OCI-LY1 (cell line): ENCODE measurements at regions not wholly inside any gene's neighbourhood (a gene's known extent, or its start where the extent isn't known, plus 50 kb on each side); places are given as distances from the start of the nearest gene placed in this dataset.

Source experiments
- H2AFZ ChIP-seq: fragments of 200-600 bp; sonication (generic), shearing (Covaris generic); 2 replicates; pipeline ENCODE4 v1.6.0; 2014; ENCODE audit warnings: antibody characterized with exemption, mild to moderate bottlenecking, low read length
- H3F3A ChIP-seq: fragments of 200-600 bp; sonication (generic), shearing (Covaris generic); 2 replicates; pipeline ENCODE4 v1.6.0; 2014; ENCODE audit warnings: mild to moderate bottlenecking, antibody characterized with exemption, low read length, moderate library complexity; ENCODE audit not compliant: insufficient read depth
- H3K27ac ChIP-seq: fragments of 200-600 bp; sonication (generic); 2 replicates; pipeline ENCODE4 v1.5.1; 2014; ENCODE audit warnings: low read length, mixed run types, mild to moderate bottlenecking, low read depth; ENCODE audit not compliant: poor library complexity, severe bottlenecking
- H3K27me3 ChIP-seq: fragments of 200-600 bp; sonication (generic); 2 replicates; pipeline ENCODE4 v1.6.0; 2014; ENCODE audit warnings: antibody characterized with exemption, mild to moderate bottlenecking, low read length, moderate library complexity; ENCODE audit not compliant: insufficient read depth
- H3K36me3 ChIP-seq: fragments of 200-600 bp; sonication (generic); 2 replicates; pipeline ENCODE4 v1.6.1; 2014; ENCODE audit warnings: mild to moderate bottlenecking, antibody characterized with exemption, low read length, moderate library complexity, mixed read lengths; ENCODE audit not compliant: insufficient read depth
- H3K4me1 ChIP-seq: fragments of 200-600 bp; sonication (generic); 2 replicates; pipeline ENCODE4 v1.5.1; 2014; ENCODE audit warnings: mild to moderate bottlenecking, low read length, moderate library complexity; ENCODE audit not compliant: insufficient read depth, severe bottlenecking
- H3K4me2 ChIP-seq: fragments of 200-600 bp; sonication (generic), shearing (Covaris generic); 2 replicates; pipeline ENCODE4 v1.6.1; 2014; ENCODE audit warnings: low read length
- H3K4me3 ChIP-seq: fragments of 200-600 bp; sonication (generic); 2 replicates; pipeline ENCODE4 v1.5.1; 2014; ENCODE audit warnings: low read length, low read depth, mild to moderate bottlenecking, mixed read lengths; ENCODE audit not compliant: poor library complexity, severe bottlenecking
- H3K79me2 ChIP-seq: fragments of 200-600 bp; shearing (Covaris generic); 2 replicates; pipeline ENCODE4 v1.6.1; 2016; ENCODE audit warnings: mixed run types, low read length, mixed read lengths; ENCODE audit not compliant: insufficient read depth
- H3K9ac ChIP-seq: fragments of 200-600 bp; sonication (generic), shearing (Covaris generic); 2 replicates; pipeline ENCODE4 v1.6.1; 2014; ENCODE audit warnings: mild to moderate bottlenecking, low read length, mixed read lengths
- H3K9me2 ChIP-seq: fragments of 200-600 bp; sonication (generic), shearing (Covaris generic); 2 replicates; pipeline ENCODE4 v1.6.1; 2014; ENCODE audit warnings: low read depth, mild to moderate bottlenecking, low read length, mixed read lengths
- H3K9me3 ChIP-seq: fragments of 200-600 bp; shearing (Covaris generic); 2 replicates; pipeline ENCODE4 v1.6.1; 2014; ENCODE audit warnings: low read length, mixed read lengths
- H4K20me1 ChIP-seq: fragments of 200-600 bp; sonication (generic), shearing (Covaris generic); 2 replicates; pipeline ENCODE4 v1.6.0; 2016; ENCODE audit warnings: mild to moderate bottlenecking, low read length; ENCODE audit not compliant: insufficient read depth
- CTCF ChIP-seq: fragments of 200-600 bp; sonication (generic), shearing (Covaris generic); IDR thresholded peaks from 2 replicates; pipeline ENCODE4 v1.5.1; 2017; ENCODE audit warnings: mild to moderate bottlenecking, antibody characterized with exemption, low read length, moderate library complexity, mixed read lengths
- EZH2 ChIP-seq: fragments of 200-600 bp; sonication (generic), shearing (Covaris generic); IDR thresholded peaks from 2 replicates; pipeline ENCODE4 v1.8.0; 2017; ENCODE audit warnings: borderline replicate concordance, mixed run types, mild to moderate bottlenecking, antibody characterized with exemption, low read length, moderate library complexity, mixed read lengths

- Histone ChIP-seq H2AFZ (no peak overlapping the region), H3K4me3 (no peak overlapping the region), H3K79me2 (no peaks in the 10 kb centered on the region), H3K27ac (no peak overlapping the region), H3K9me2 (no peaks in the 10 kb centered on the region), H3K27me3 (no peaks in the 10 kb centered on the region), H3K36me3 (no peaks in the 10 kb centered on the region), H3K9ac (no peak overlapping the region), H3K9me3 (no peaks in the 10 kb centered on the region), H3F3A (no peaks in the 10 kb centered on the region), H3K4me2 (no peak overlapping the region), H4K20me1 (no peaks in the 10 kb centered on the region), H3K4me1 (no peaks in the 10 kb centered on the region)
- TF ChIP-seq CTCF (no peak), EZH2 (no peak)
Measured at GRCh38 chr2:6764968-6765723, 100.6 kb downstream of the CMPK2 start.

- Histone ChIP-seq H4K20me1 (no peaks in the 10 kb centered on the region), H3F3A (no peaks in the 10 kb centered on the region), H3K36me3 (no peaks in the 10 kb centered on the region), H3K27me3 (no peaks in the 10 kb centered on the region), H3K4me2 (no peak overlapping the region), H3K9ac (no peak overlapping the region), H3K4me1 (peaks cover 23% of the 10 kb centered on the region), H3K79me2 (no peaks in the 10 kb centered on the region), H3K9me3 (no peaks in the 10 kb centered on the region), H3K27ac (no peak overlapping the region), H3K9me2 (no peaks in the 10 kb centered on the region), H3K4me3 (no peak overlapping the region), H2AFZ (no peak overlapping the region)
- TF ChIP-seq CTCF (no peak), EZH2 (no peak)
Measured at GRCh38 chr2:6769346-6769745, 96.4 kb downstream of the CMPK2 start.

- no peak overlapping the region for H3K9ac ChIP-seq
- H3K4me2 ChIP-seq: no peak overlapping the region
- H3K9me3 ChIP-seq: no peaks in the 10 kb centered on the region
- H3F3A ChIP-seq: no peaks in the 10 kb centered on the region
- H3K27me3 ChIP-seq: no peaks in the 10 kb centered on the region
- peaks cover 23% of the 10 kb centered on the region for H3K4me1 ChIP-seq
- no peak overlapping the region for H3K4me3 ChIP-seq
- H3K9me2 ChIP-seq: no peaks in the 10 kb centered on the region
- no peaks in the 10 kb centered on the region for H3K79me2 ChIP-seq
- no peaks in the 10 kb centered on the region for H4K20me1 ChIP-seq
- no peak for TF ChIP-seq CTCF
- TF ChIP-seq EZH2: no peak
- H2AFZ ChIP-seq: no peak overlapping the region
- no peaks in the 10 kb centered on the region for H3K36me3 ChIP-seq
- no peak overlapping the region for H3K27ac ChIP-seq
Measured at GRCh38 chr2:6770006-6770405, 95.7 kb downstream of the CMPK2 start.
